ENCODE measurements at regions not wholly inside any gene's neighbourhood (a gene's known extent, or its start where the extent isn't known, plus 50 kb on each side); places are given as distances from the start of the nearest gene placed in this dataset.

DNA sequence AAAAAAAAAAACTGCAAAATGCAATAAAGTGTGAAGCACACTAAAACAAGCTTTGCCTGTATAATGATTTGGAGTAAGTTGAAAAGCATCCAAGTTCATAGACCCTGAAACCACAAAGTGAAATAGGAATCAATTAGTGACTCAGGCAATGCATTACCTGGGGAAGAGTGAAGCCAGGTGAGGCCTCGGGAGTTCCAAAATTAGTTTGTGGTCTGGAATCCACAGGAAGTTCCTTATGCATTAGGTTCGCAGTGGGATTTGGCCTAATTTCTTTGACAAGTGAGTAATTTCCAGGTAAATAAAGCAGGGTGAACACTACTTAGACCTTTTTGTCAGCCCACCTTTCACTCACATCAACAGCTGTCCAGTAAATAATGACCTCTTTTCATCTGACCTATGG lies 490.8 kb downstream of the CBLN4 start:
- no peaks in the 10 kb centered on the region for H3K9me3 ChIP-seq (ENCODE audit: control insufficient read depth, low read length)
- H2BK5ac ChIP-seq (ENCODE audit: low read depth, low read length, poor library complexity, severe bottlenecking): no peak overlapping the region
- no peaks in the 10 kb centered on the region for H3K27me3 ChIP-seq (ENCODE audit: control insufficient read depth in 1 of 2, insufficient read depth in 1 of 2, low read length in 2 of 2)
- H3K4me3 ChIP-seq (ENCODE audit: insufficient read depth in 1 of 2, low read depth in 1 of 2, low read length in 2 of 2): no peak overlapping the region
- no peak overlapping the region for H3K4ac ChIP-seq (ENCODE audit: low read depth in 1 of 2, low read length in 2 of 2)
- H3K23ac ChIP-seq (ENCODE audit: low read length in 2 of 2): no peak overlapping the region
- WGBS: 85% methylated on average over 2 of the region's 2 CpGs
- H3K4me2 ChIP-seq (ENCODE audit: low read length, poor library complexity, severe bottlenecking): no peak overlapping the region
- H3K4me1 ChIP-seq (ENCODE audit: control insufficient read depth, insufficient read depth, low read depth, low read length): no peaks in the 10 kb centered on the region
- no peak overlapping the region for H3K14ac ChIP-seq (ENCODE audit: low read length in 2 of 2)
- no peaks in the 10 kb centered on the region for H3K36me3 ChIP-seq (ENCODE audit: control insufficient read depth in 1 of 2, insufficient read depth in 2 of 2, low read depth in 1 of 2, low read length in 2 of 2)
- no peak overlapping the region for H3K9ac ChIP-seq (ENCODE audit: low read length)
- H3K79me1 ChIP-seq (replicated peaks; ENCODE audit: low read length, poor library complexity, severe bottlenecking): no peaks in the 10 kb centered on the region
- no peak overlapping the region for H3K27ac ChIP-seq (ENCODE audit: low read length, poor library complexity, severe bottlenecking)
- no peak overlapping the region for H2BK120ac ChIP-seq (ENCODE audit: low read depth, low read length)
- no peak overlapping the region for H4K91ac ChIP-seq (ENCODE audit: low read length)
- no peak overlapping the region for H3K18ac ChIP-seq (ENCODE audit: low read depth in 1 of 2, low read length in 2 of 2)
- H2AK5ac ChIP-seq (ENCODE audit: low read length, severe bottlenecking): no peak overlapping the region
- DNase-seq: no peak
- no peak overlapping the region for H2BK15ac ChIP-seq (ENCODE audit: low read depth, poor library complexity, severe bottlenecking)
- H2BK12ac ChIP-seq (ENCODE audit: low read length in 2 of 2): no peak overlapping the region
- H4K8ac ChIP-seq (ENCODE audit: low read length): no peak overlapping the region
- H2AFZ ChIP-seq (ENCODE audit: low read depth, low read length): no peak overlapping the region

DNA sequence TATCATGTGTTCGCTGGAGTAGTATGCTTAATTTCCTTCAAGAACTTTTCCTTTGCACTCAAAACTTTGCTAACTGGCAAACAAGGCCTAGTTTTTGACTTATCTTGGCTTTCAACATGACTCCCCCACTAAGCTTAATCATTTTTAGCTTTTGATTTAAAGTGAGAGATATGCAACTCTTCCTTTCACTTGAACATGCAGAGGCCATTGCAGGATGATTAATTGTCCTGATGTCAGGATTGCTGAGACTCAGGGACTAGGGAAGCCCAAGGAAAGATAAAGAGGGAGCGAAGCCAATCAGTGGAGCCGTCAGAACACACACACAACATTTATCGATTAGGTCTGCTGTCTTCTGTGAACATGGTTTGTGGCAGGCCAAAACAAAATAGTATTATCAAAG lies 491.4 kb downstream of the CBLN4 start:
- H3K4me1 ChIP-seq (ENCODE audit: control insufficient read depth, insufficient read depth, low read depth, low read length): no peaks in the 10 kb centered on the region
- no peak overlapping the region for H4K91ac ChIP-seq (ENCODE audit: low read length)
- no peaks in the 10 kb centered on the region for H3K27me3 ChIP-seq (ENCODE audit: control insufficient read depth in 1 of 2, insufficient read depth in 1 of 2, low read length in 2 of 2)
- H3K4me3 ChIP-seq (ENCODE audit: insufficient read depth in 1 of 2, low read depth in 1 of 2, low read length in 2 of 2): no peak overlapping the region
- no peak overlapping the region for H3K4ac ChIP-seq (ENCODE audit: low read depth in 1 of 2, low read length in 2 of 2)
- H3K4me2 ChIP-seq (ENCODE audit: low read length, poor library complexity, severe bottlenecking): no peak overlapping the region
- no peaks in the 10 kb centered on the region for H3K79me1 ChIP-seq (replicated peaks; ENCODE audit: low read length, poor library complexity, severe bottlenecking)
- no peak overlapping the region for H2BK12ac ChIP-seq (ENCODE audit: low read length in 2 of 2)
- H3K23ac ChIP-seq (ENCODE audit: low read length in 2 of 2): no peak overlapping the region
- WGBS: 70% methylated on average over 4 of the region's 4 CpGs
- H2BK5ac ChIP-seq (ENCODE audit: low read depth, low read length, poor library complexity, severe bottlenecking): no peak overlapping the region
- H3K36me3 ChIP-seq (ENCODE audit: control insufficient read depth in 1 of 2, insufficient read depth in 2 of 2, low read depth in 1 of 2, low read length in 2 of 2): no peaks in the 10 kb centered on the region
- no peak overlapping the region for H3K27ac ChIP-seq (ENCODE audit: low read length, poor library complexity, severe bottlenecking)
- DNase-seq: no peak
- H2AFZ ChIP-seq (ENCODE audit: low read depth, low read length): no peak overlapping the region
- H2AK5ac ChIP-seq (ENCODE audit: low read length, severe bottlenecking): no peak overlapping the region
- no peaks in the 10 kb centered on the region for H3K9me3 ChIP-seq (ENCODE audit: control insufficient read depth, low read length)
- no peak overlapping the region for H2BK15ac ChIP-seq (ENCODE audit: low read depth, poor library complexity, severe bottlenecking)
- H4K8ac ChIP-seq (ENCODE audit: low read length): no peak overlapping the region
- H3K14ac ChIP-seq (ENCODE audit: low read length in 2 of 2): no peak overlapping the region
- H2BK120ac ChIP-seq (ENCODE audit: low read depth, low read length): no peak overlapping the region
- H3K18ac ChIP-seq (ENCODE audit: low read depth in 1 of 2, low read length in 2 of 2): no peak overlapping the region
- H3K9ac ChIP-seq (ENCODE audit: low read length): no peak overlapping the region

DNA sequence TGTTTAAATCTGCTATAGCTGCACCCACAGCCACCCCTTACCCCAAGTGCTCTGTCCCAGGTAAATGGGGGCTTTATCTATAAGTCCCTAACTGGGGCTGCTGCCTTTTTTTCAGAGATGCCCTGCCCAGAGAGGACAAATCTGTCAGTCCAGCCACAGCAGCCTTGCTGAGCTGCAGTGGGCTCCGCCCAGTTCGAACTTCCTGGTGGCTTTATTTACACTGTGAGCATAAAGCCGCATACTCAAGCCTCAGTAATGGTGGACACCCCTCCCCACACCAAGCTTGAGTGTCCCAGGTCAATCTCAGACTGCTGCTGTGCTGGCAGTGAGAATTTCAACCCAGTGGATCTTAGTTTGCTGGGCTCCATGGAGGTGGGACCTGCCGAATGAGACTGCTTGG lies 505.2 kb downstream of the CBLN4 start:
- 72% methylated on average over 4 of the region's 4 CpGs for WGBS
- H3K23ac ChIP-seq (ENCODE audit: low read length in 2 of 2): no peak overlapping the region
- peaks cover 4% of the 10 kb centered on the region for H3K9me3 ChIP-seq (ENCODE audit: control insufficient read depth, low read length)
- H2BK15ac ChIP-seq (ENCODE audit: low read depth, poor library complexity, severe bottlenecking): no peak overlapping the region
- no peak overlapping the region for H2BK12ac ChIP-seq (ENCODE audit: low read length in 2 of 2)
- no peak overlapping the region for H3K4ac ChIP-seq (ENCODE audit: low read depth in 1 of 2, low read length in 2 of 2)
- no peak overlapping the region for H3K4me3 ChIP-seq (ENCODE audit: insufficient read depth in 1 of 2, low read depth in 1 of 2, low read length in 2 of 2)
- no peak overlapping the region for H3K9ac ChIP-seq (ENCODE audit: low read length)
- H3K79me1 ChIP-seq (replicated peaks; ENCODE audit: low read length, poor library complexity, severe bottlenecking): no peaks in the 10 kb centered on the region
- no peak for DNase-seq
- no peak overlapping the region for H3K27ac ChIP-seq (ENCODE audit: low read length, poor library complexity, severe bottlenecking)
- H2AK5ac ChIP-seq (ENCODE audit: low read length, severe bottlenecking): no peak overlapping the region
- H2BK5ac ChIP-seq (ENCODE audit: low read depth, low read length, poor library complexity, severe bottlenecking): no peak overlapping the region
- no peaks in the 10 kb centered on the region for H3K4me1 ChIP-seq (ENCODE audit: control insufficient read depth, insufficient read depth, low read depth, low read length)
- no peak overlapping the region for H3K18ac ChIP-seq (ENCODE audit: low read depth in 1 of 2, low read length in 2 of 2)
- no peak overlapping the region for H4K91ac ChIP-seq (ENCODE audit: low read length)
- H2AFZ ChIP-seq (ENCODE audit: low read depth, low read length): no peak overlapping the region
- H3K14ac ChIP-seq (ENCODE audit: low read length in 2 of 2): no peak overlapping the region
- no peak overlapping the region for H3K4me2 ChIP-seq (ENCODE audit: low read length, poor library complexity, severe bottlenecking)
- H4K8ac ChIP-seq (ENCODE audit: low read length): no peak overlapping the region
- no peaks in the 10 kb centered on the region for H3K27me3 ChIP-seq (ENCODE audit: control insufficient read depth in 1 of 2, insufficient read depth in 1 of 2, low read length in 2 of 2)
- no peaks in the 10 kb centered on the region for H3K36me3 ChIP-seq (ENCODE audit: control insufficient read depth in 1 of 2, insufficient read depth in 2 of 2, low read depth in 1 of 2, low read length in 2 of 2)
- no peak overlapping the region for H2BK120ac ChIP-seq (ENCODE audit: low read depth, low read length)

DNA sequence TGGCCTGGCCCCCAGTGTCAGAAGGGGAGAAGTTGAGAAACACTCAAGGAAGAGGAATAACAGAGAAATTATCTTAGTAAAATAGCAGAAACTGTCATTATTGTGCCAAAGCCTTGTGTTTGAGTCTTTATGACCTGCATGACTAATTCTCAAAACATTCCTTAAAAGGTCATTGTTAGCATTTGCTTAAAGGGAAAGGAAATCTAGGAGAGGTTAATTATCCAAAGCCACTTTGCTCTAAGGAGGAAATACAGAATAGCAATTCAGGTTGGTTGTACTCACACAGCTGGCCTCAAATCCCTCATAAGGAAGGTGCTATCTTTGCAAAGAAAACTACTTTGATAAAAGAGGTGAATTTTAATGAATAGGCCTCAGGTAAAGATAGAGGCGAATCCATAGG lies 516.7 kb downstream of the CBLN4 start:
- Histone ChIP-seq H3K36me3 (ENCODE audit: control insufficient read depth in 1 of 2, insufficient read depth in 2 of 2, low read depth in 1 of 2, low read length in 2 of 2) (no peaks in the 10 kb centered on the region), H3K27ac (ENCODE audit: low read length, poor library complexity, severe bottlenecking) (no peak overlapping the region), H3K18ac (ENCODE audit: low read depth in 1 of 2, low read length in 2 of 2) (no peak overlapping the region), H3K4me1 (ENCODE audit: control insufficient read depth, insufficient read depth, low read depth, low read length) (no peaks in the 10 kb centered on the region), H3K27me3 (ENCODE audit: control insufficient read depth in 1 of 2, insufficient read depth in 1 of 2, low read length in 2 of 2) (no peaks in the 10 kb centered on the region), H2AK5ac (ENCODE audit: low read length, severe bottlenecking) (no peak overlapping the region), H3K23ac (ENCODE audit: low read length in 2 of 2) (no peak overlapping the region), H3K4me2 (ENCODE audit: low read length, poor library complexity, severe bottlenecking) (no peak overlapping the region), H2BK12ac (ENCODE audit: low read length in 2 of 2) (no peak overlapping the region), H2BK120ac (ENCODE audit: low read depth, low read length) (no peak overlapping the region), H4K8ac (ENCODE audit: low read length) (no peak overlapping the region), H4K91ac (ENCODE audit: low read length) (no peak overlapping the region), H2BK5ac (ENCODE audit: low read depth, low read length, poor library complexity, severe bottlenecking) (no peak overlapping the region), H3K4ac (ENCODE audit: low read depth in 1 of 2, low read length in 2 of 2) (no peak overlapping the region), H3K9me3 (ENCODE audit: control insufficient read depth, low read length) (no peaks in the 10 kb centered on the region), H3K14ac (ENCODE audit: low read length in 2 of 2) (no peak overlapping the region), H2BK15ac (ENCODE audit: low read depth, poor library complexity, severe bottlenecking) (no peak overlapping the region), H3K79me1 (replicated peaks; ENCODE audit: low read length, poor library complexity, severe bottlenecking) (no peaks in the 10 kb centered on the region), H3K9ac (ENCODE audit: low read length) (no peak overlapping the region), H3K4me3 (ENCODE audit: insufficient read depth in 1 of 2, low read depth in 1 of 2, low read length in 2 of 2) (no peak overlapping the region), H2AFZ (ENCODE audit: low read depth, low read length) (no peak overlapping the region)
- no CpG with 5 or more reads among the region's 1 CpG for WGBS
- no peak for DNase-seq

Data from mesenchymal stem cell (in vitro differentiated cells and primary cell).